AG20443 (cell line): ENCODE measurements at regions not wholly inside any gene's neighbourhood (a gene's known extent, or its start where the extent isn't known, plus 50 kb on each side); places are given as distances from the start of the nearest gene placed in this dataset.
"Not testable (repeated sequence)": the region's sequence is repeated elsewhere in the genome, so short reads cannot be mapped to it uniquely, and the experiment has no call there.

Source experiments
- DNase-seq: peaks from one replicate; pipeline ENCODE4 v3.0.0; 2012; ENCODE audit warnings: low spot score, mixed read lengths

- DNase-seq: no peak
Observed at GRCh38 chr2:32874931-32875330, 71.8 kb upstream of the LTBP1 start.

GRCh38 chr2:32877587-32878510, 68.9 kb upstream of the LTBP1 start:
- no peak for DNase-seq

- not testable (repeated sequence) for DNase-seq
Observed at GRCh38 chr2:32879943-32880342, 66.8 kb upstream of the LTBP1 start.

- peak; percentile 14 for DNase-seq
Observed at GRCh38 chr2:32882816-32883810, 63.6 kb upstream of the LTBP1 start.

GRCh38 chr2:32884346-32884745, 62.4 kb upstream of the LTBP1 start:
- no peak for DNase-seq

- DNase-seq: not testable (repeated sequence)
Observed at GRCh38 chr2:32886397-32887055, 60.2 kb upstream of the LTBP1 start.

GRCh38 chr2:32887125-32887524, 59.6 kb upstream of the LTBP1 start:
- DNase-seq: no peak

- DNase-seq: no peak
Observed at GRCh38 chr2:32894119-32894728, 52.5 kb upstream of the LTBP1 start.

- DNase-seq: no peak
Observed at GRCh38 chr2:32895424-32895823, 51.3 kb upstream of the LTBP1 start.
